Breast epithelium (tissue), 3 donors: ENCODE measurements at regions not wholly inside any gene's neighbourhood (a gene's known extent, or its start where the extent isn't known, plus 50 kb on each side); places are given as distances from the start of the nearest gene placed in this dataset.

Experiments
- CTCF ChIP-seq, 3 donors: fragments of 450-650 bp; IDR thresholded peaks; one replicate each; pipeline ENCODE4 v1.5.1; 2016 to 2017; ENCODE audit warnings: antibody characterized with exemption in 3 of 3, mild to moderate bottlenecking in 3 of 3, moderate library complexity in 3 of 3
- POLR2A ChIP-seq: fragments of 450-650 bp; IDR thresholded peaks from one replicate; pipeline ENCODE4 v1.6.1; 2016; ENCODE audit warnings: antibody characterized with exemption, mild to moderate bottlenecking, moderate library complexity

GRCh38 chr21:19553919-19554615, 1150.5 kb upstream of the TMPRSS15 start:
- TF ChIP-seq POLR2A (no peak), CTCF (IDR thresholded peaks at IDR 0.05) (no peak)
